GM23338 (cell line): ENCODE measurements at regions not wholly inside any gene's neighbourhood (a gene's known extent, or its start where the extent isn't known, plus 50 kb on each side); places are given as distances from the start of the nearest gene placed in this dataset.

Source experiments
- EZH2 ChIP-seq: fragments of 200-600 bp; sonication (generic); IDR thresholded peaks from one replicate; pipeline ENCODE4 v1.8.0; 2017; ENCODE audit warnings: antibody characterized with exemption, mild to moderate bottlenecking, low read depth; ENCODE audit not compliant: unreplicated experiment
- EZH2phosphoT487 ChIP-seq: fragments of 200-600 bp; sonication (generic); IDR thresholded peaks from one replicate; pipeline ENCODE4 v1.8.1; 2018; ENCODE audit warnings: antibody characterized with exemption; ENCODE audit not compliant: unreplicated experiment
- JUNB ChIP-seq: IDR thresholded peaks from one replicate; pipeline ENCODE4 v1.6.1; 2016; ENCODE audit warnings: antibody characterized with exemption; ENCODE audit not compliant: unreplicated experiment
- POLR2AphosphoS5 ChIP-seq: IDR thresholded peaks from 2 replicates; pipeline ENCODE4 v1.6.1; 2016; ENCODE audit warnings: antibody characterized with exemption, low read depth
- STAT1 ChIP-seq: IDR thresholded peaks from one replicate; pipeline ENCODE4 v1.6.1; 2016; ENCODE audit warnings: antibody characterized with exemption; ENCODE audit not compliant: unreplicated experiment
- ZNF114 ChIP-seq: fragments of 250-450 bp; sonication (Bioruptor Pico); IDR thresholded peaks from 2 replicates; pipeline ENCODE4 v1.5.0; 2020; ENCODE audit warnings: mild to moderate bottlenecking, moderate library complexity
- TF ChIP-seq, protein P1 (sequence below), 2 experiments: fragments of 200-600 bp in 1 of 2; sonication (generic) in 1 of 2; conservative IDR thresholded peaks; 2 replicates each; pipeline versions ENCODE4 v1.5.1 to v1.6.1; 2016 to 2017; ENCODE audit warnings: antibody characterized with exemption in 2 of 2, low read depth in 2 of 2, mild to moderate bottlenecking in 2 of 2, moderate library complexity in 1 of 2
- TF ChIP-seq, protein P2 (sequence below): IDR thresholded peaks from 2 replicates; pipeline ENCODE4 v1.6.1; 2016; ENCODE audit warnings: antibody characterized with exemption
- TF ChIP-seq, protein P3 (sequence below): IDR thresholded peaks from one replicate; pipeline ENCODE4 v1.6.1; 2018; ENCODE audit warnings: antibody characterized with exemption; ENCODE audit not compliant: unreplicated experiment

DNA sequence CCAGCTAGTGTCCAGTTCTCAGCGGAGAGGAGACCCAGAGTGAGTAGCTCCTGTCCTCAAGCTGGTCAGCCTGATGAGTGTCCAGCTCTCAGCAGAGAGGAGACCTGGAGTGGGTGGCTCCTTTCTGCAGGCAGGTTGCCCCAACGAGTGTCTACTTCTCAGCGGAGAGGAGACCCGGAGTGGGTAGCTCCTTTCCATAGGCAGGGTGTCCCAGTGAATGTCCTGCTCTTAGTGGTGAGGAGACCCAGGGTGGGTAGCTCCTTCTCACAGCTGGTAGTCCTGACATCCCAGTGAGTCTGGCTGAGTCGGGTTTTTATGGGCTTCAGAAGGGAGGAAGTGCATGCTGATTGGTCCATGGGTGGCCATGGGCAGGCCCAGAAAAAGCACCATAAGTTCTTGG is 55.7 kb upstream of the NUDT6 start:
- TF ChIP-seq, protein P1, sequence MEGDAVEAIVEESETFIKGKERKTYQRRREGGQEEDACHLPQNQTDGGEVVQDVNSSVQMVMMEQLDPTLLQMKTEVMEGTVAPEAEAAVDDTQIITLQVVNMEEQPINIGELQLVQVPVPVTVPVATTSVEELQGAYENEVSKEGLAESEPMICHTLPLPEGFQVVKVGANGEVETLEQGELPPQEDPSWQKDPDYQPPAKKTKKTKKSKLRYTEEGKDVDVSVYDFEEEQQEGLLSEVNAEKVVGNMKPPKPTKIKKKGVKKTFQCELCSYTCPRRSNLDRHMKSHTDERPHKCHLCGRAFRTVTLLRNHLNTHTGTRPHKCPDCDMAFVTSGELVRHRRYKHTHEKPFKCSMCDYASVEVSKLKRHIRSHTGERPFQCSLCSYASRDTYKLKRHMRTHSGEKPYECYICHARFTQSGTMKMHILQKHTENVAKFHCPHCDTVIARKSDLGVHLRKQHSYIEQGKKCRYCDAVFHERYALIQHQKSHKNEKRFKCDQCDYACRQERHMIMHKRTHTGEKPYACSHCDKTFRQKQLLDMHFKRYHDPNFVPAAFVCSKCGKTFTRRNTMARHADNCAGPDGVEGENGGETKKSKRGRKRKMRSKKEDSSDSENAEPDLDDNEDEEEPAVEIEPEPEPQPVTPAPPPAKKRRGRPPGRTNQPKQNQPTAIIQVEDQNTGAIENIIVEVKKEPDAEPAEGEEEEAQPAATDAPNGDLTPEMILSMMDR (conservative IDR thresholded peaks at IDR 0.05; ENCODE audit: low read depth in 2 of 2) = no peak
- TF ChIP-seq POLR2AphosphoS5 = no peak
- TF ChIP-seq JUNB = no peak
- TF ChIP-seq EZH2phosphoT487 = no peak
- TF ChIP-seq EZH2 = no peak
- TF ChIP-seq, protein P2, sequence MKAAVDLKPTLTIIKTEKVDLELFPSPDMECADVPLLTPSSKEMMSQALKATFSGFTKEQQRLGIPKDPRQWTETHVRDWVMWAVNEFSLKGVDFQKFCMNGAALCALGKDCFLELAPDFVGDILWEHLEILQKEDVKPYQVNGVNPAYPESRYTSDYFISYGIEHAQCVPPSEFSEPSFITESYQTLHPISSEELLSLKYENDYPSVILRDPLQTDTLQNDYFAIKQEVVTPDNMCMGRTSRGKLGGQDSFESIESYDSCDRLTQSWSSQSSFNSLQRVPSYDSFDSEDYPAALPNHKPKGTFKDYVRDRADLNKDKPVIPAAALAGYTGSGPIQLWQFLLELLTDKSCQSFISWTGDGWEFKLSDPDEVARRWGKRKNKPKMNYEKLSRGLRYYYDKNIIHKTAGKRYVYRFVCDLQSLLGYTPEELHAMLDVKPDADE = no peak
- no peak for TF ChIP-seq STAT1
- TF ChIP-seq, protein P3, sequence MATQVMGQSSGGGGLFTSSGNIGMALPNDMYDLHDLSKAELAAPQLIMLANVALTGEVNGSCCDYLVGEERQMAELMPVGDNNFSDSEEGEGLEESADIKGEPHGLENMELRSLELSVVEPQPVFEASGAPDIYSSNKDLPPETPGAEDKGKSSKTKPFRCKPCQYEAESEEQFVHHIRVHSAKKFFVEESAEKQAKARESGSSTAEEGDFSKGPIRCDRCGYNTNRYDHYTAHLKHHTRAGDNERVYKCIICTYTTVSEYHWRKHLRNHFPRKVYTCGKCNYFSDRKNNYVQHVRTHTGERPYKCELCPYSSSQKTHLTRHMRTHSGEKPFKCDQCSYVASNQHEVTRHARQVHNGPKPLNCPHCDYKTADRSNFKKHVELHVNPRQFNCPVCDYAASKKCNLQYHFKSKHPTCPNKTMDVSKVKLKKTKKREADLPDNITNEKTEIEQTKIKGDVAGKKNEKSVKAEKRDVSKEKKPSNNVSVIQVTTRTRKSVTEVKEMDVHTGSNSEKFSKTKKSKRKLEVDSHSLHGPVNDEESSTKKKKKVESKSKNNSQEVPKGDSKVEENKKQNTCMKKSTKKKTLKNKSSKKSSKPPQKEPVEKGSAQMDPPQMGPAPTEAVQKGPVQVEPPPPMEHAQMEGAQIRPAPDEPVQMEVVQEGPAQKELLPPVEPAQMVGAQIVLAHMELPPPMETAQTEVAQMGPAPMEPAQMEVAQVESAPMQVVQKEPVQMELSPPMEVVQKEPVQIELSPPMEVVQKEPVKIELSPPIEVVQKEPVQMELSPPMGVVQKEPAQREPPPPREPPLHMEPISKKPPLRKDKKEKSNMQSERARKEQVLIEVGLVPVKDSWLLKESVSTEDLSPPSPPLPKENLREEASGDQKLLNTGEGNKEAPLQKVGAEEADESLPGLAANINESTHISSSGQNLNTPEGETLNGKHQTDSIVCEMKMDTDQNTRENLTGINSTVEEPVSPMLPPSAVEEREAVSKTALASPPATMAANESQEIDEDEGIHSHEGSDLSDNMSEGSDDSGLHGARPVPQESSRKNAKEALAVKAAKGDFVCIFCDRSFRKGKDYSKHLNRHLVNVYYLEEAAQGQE = no peak
- no peak for TF ChIP-seq ZNF114
